Gastrocnemius medialis (tissue), 4 donors: ENCODE measurements at regions not wholly inside any gene's neighbourhood (a gene's known extent, or its start where the extent isn't known, plus 50 kb on each side); places are given as distances from the start of the nearest gene placed in this dataset.
A peak's percentile ranks its signal among the peaks of the same experiment; 100 is the strongest.
"Not testable (repeated sequence)": the region's sequence is repeated elsewhere in the genome, so short reads cannot be mapped to it uniquely, and the experiment has no call there.

ENCODE experiments used
- ATAC-seq, 2 donors: fragments of 150-250 bp; one replicate each; pipeline ENCODE4 v1.9.1; 2016
- DNase-seq, 2 donors: peaks; one replicate each; pipeline ENCODE4 v3.0.0-alpha.2; 2019
- H3K27ac ChIP-seq, 4 donors: fragments of 200-600 bp; sonication (generic); 1 replicate in 1 of 4; 2 replicates in 3 of 4; pipeline ENCODE4 v1.5.1; 2016 to 2018; ENCODE audit warnings: mild to moderate bottlenecking in 2 of 4, moderate library complexity in 1 of 4
- H3K27me3 ChIP-seq, 3 donors: fragments of 200-600 bp; sonication (generic) in 2 of 3; 1 replicate in 1 of 3; 2 replicates in 2 of 3; pipeline versions ENCODE4 v1.5.1 to v1.6.0; 2016 to 2019; ENCODE audit warnings: mild to moderate bottlenecking in 1 of 3, moderate library complexity in 1 of 3
- H3K36me3 ChIP-seq, 2 donors: fragments of 200-600 bp; sonication (generic) in 1 of 2; one replicate each; pipeline ENCODE4 v1.5.1; 2017 to 2018
- H3K4me1 ChIP-seq, 2 donors: fragments of 200-600 bp; sonication (generic) in 1 of 2; one replicate each; pipeline ENCODE4 v1.5.1; 2016 to 2017; ENCODE audit warnings: mild to moderate bottlenecking in 2 of 2
- H3K4me3 ChIP-seq, 4 donors: fragments of 200-600 bp; sonication (generic) in 3 of 4; 1 replicate in 1 of 4; 2 replicates in 3 of 4; pipeline ENCODE4 v1.5.1; 2016 to 2019; ENCODE audit warnings: mild to moderate bottlenecking in 2 of 4
- H3K9me3 ChIP-seq, 3 donors: fragments of 200-600 bp; sonication (generic) in 2 of 3; 1 replicate in 1 of 3; 2 replicates in 2 of 3; pipeline ENCODE4 v1.5.1; 2016 to 2019
- POLR2A ChIP-seq, 2 donors: fragments of 450-650 bp; IDR thresholded peaks; one replicate each; pipeline ENCODE4 v1.6.1; 2017; ENCODE audit warnings: antibody characterized with exemption in 2 of 2, mild to moderate bottlenecking in 2 of 2, moderate library complexity in 2 of 2
- in situ Hi-C, 4 donors: fragments of 200-750 bp; cut with MboI; loops; one replicate each; pipeline versions ENCODE4 v1.15.0 to v1.8.0; 2017; ENCODE audit warnings: low sequenced_read_pairs in 4 of 4
- intact Hi-C: fragments of 100-400 bp; cut with DNase I; formaldehyde crosslinking; loops from one replicate; pipeline ENCODE4 v1.15.1; 2023; ENCODE audit warnings: low total_unique reads
- TF ChIP-seq, protein P1 (sequence below), 5 experiments: fragments of 450-650 bp in 3 of 5; fragments of 200-600 bp in 2 of 5; sonication (generic) in 2 of 5; IDR thresholded peaks in 4 of 5; conservative IDR thresholded peaks in 1 of 5; 1 replicate in 4 of 5; 2 replicates in 1 of 5; pipeline ENCODE4 v1.5.1; 2016 to 2019; ENCODE audit warnings: antibody characterized with exemption in 5 of 5, mild to moderate bottlenecking in 3 of 5, moderate library complexity in 3 of 5

DNA sequence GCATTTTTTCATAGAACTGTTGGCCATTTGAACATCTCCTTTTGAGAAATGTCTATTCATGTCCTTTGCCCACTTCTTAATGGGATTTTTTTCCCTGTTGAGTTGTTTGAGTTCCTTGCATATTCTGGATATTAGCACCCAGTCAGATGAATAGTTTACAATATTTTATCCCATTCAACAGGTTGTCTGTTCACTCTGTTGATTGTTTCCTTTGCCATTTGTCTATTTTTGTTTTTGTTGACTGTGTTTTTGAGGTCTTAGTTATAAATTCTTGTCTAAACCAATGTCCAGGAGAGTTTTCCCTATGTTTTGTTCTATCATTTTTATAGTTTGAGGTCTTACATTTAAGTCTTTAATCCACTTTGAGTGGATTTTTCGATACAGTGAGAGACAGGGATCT is 139.0 kb upstream of the TNPO1 start:
- no peak for ATAC-seq
- Histone ChIP-seq H3K4me1 (no peaks in the 10 kb centered on the region), H3K9me3 (no peaks in the 10 kb centered on the region), H3K27ac (no peak overlapping the region), H3K4me3 (no peak overlapping the region), H3K36me3 (no peaks in the 10 kb centered on the region), H3K27me3 (no peaks in the 10 kb centered on the region)
- DNase-seq, result no peak
- TF ChIP-seq, protein P1, sequence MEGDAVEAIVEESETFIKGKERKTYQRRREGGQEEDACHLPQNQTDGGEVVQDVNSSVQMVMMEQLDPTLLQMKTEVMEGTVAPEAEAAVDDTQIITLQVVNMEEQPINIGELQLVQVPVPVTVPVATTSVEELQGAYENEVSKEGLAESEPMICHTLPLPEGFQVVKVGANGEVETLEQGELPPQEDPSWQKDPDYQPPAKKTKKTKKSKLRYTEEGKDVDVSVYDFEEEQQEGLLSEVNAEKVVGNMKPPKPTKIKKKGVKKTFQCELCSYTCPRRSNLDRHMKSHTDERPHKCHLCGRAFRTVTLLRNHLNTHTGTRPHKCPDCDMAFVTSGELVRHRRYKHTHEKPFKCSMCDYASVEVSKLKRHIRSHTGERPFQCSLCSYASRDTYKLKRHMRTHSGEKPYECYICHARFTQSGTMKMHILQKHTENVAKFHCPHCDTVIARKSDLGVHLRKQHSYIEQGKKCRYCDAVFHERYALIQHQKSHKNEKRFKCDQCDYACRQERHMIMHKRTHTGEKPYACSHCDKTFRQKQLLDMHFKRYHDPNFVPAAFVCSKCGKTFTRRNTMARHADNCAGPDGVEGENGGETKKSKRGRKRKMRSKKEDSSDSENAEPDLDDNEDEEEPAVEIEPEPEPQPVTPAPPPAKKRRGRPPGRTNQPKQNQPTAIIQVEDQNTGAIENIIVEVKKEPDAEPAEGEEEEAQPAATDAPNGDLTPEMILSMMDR (IDR thresholded peaks at IDR 0.05 in 4 of 5, conservative IDR thresholded peaks at IDR 0.05 in 1 of 5), result no peak
- no peak for TF ChIP-seq POLR2A (IDR thresholded peaks at IDR 0.05)
- intact Hi-C loops, result no loop called here
- in situ Hi-C loops, result no loop called here

DNA sequence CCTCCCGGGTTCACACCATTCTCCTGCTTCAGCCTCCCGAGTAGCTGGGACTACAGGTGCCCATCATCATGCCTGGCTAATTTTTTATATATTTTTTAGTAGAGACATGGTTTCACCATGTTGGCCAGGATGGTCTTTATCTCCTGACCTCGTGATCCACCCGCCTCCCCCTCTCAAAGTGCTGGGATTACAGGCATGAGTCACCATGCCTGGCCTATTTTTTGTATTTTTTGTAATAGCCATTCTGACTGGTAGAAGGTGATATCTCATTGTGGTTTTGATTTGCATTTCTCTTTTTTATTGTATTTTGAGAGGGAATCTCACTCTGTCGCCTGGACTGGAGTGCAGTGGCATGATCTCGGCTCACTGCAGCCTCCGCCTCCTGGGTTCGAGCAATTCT is 139.6 kb upstream of the TNPO1 start:
- intact Hi-C loops, ATAC-seq, H3K27me3 ChIP-seq, H3K4me1 ChIP-seq, H3K36me3 ChIP-seq, DNase-seq, H3K9me3 ChIP-seq, H3K4me3 ChIP-seq, H3K27ac ChIP-seq, in situ Hi-C loops: not testable (repeated sequence)

DNA sequence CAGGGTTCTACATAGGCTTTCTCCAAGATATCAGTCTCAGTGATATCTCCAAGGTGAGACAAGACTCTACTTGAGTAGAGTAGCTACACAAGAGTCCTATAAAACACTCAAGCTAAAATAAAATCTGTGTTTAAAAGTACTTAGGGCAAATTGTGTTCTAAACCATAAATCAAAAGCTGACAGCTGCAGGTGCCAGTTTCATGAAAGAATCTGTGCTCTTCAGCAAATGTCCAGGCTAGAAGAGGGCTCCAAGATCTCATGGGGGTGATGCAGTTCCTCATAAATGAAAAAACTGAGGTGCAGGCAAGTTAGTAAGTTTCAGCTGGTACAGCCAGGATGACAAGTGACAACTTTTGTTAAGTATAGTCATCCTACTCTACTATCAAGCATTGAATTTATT is 142.8 kb upstream of the TNPO1 start:
- TF ChIP-seq POLR2A (IDR thresholded peaks at IDR 0.05), result no peak
- TF ChIP-seq, protein P1 (IDR thresholded peaks at IDR 0.05 in 4 of 5, conservative IDR thresholded peaks at IDR 0.05 in 1 of 5), result no peak
- ATAC-seq (no peak), DNase-seq (no peak)
- Histone ChIP-seq H3K4me3 (no peak overlapping the region), H3K27ac (peak overlapping the region in 1 of 4 donors; percentile 12), H3K9me3 (no peaks in the 10 kb centered on the region), H3K4me1 (no peaks in the 10 kb centered on the region), H3K27me3 (no peaks in the 10 kb centered on the region), H3K36me3 (no peaks in the 10 kb centered on the region)
- intact Hi-C loops (no loop called here), in situ Hi-C loops (no loop called here)

DNA sequence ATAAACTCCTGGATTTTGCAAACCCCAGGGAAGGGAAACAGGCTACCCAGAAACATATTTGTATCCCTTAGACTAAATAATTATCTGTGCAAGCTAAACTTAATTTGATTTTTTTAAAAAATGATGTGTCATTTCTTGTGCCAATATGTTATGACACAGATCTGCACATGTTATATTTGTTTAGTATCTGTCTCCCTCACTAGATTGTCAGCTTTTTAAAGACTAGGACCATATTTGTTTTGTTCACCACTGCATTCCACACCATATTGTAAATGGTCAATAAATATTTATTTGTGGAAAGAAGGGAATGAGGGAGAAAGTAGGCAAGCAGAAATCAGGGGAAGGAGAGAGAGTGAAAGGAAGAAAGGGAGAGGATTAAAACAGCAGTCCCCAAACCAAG is 143.3 kb upstream of the TNPO1 start:
- no peak for ATAC-seq
- no peaks in the 10 kb centered on the region for H3K36me3 ChIP-seq
- intact Hi-C loops, result no loop called here
- no peak overlapping the region for H3K4me3 ChIP-seq
- peak overlapping the region in 1 of 4 donors; percentile 12 for H3K27ac ChIP-seq
- H3K27me3 ChIP-seq, result no peaks in the 10 kb centered on the region
- no peak for TF ChIP-seq POLR2A (IDR thresholded peaks at IDR 0.05)
- TF ChIP-seq, protein P1 (IDR thresholded peaks at IDR 0.05 in 4 of 5, conservative IDR thresholded peaks at IDR 0.05 in 1 of 5), result no peak
- no peaks in the 10 kb centered on the region for H3K9me3 ChIP-seq
- no peaks in the 10 kb centered on the region for H3K4me1 ChIP-seq
- no peak for DNase-seq
- in situ Hi-C loops, result no loop called here

DNA sequence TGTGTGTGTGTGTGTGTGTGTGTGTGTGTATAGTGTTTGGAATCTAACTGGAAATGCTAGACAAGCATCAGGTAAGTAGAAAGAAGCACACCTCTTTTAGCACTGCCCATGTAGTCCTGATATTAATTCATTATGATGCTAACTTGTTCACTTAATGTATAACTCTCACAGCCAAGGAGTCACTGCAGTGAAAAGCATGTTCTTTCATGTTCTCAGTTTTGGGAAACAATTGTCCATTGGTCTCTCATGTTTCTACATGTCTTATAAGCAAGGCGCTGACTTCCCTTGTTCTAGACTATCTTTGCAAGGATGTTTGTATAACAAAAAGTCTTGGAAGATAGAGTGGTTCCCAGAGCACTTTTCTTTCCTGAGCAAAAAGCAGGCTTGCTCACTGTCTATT is 148.8 kb upstream of the TNPO1 start:
- ATAC-seq, result no peak
- H3K9me3 ChIP-seq, result no peaks in the 10 kb centered on the region
- no peaks in the 10 kb centered on the region for H3K36me3 ChIP-seq
- in situ Hi-C loops (no loop called here), intact Hi-C loops (no loop called here)
- peaks cover under 1 to 3% of the 10 kb centered on the region in 2 donors for H3K4me1 ChIP-seq
- no peak for TF ChIP-seq POLR2A (IDR thresholded peaks at IDR 0.05)
- TF ChIP-seq, protein P1 (IDR thresholded peaks at IDR 0.05 in 4 of 5, conservative IDR thresholded peaks at IDR 0.05 in 1 of 5), result no peak
- no peak for DNase-seq
- no peaks in the 10 kb centered on the region for H3K27me3 ChIP-seq
- H3K4me3 ChIP-seq, result no peak overlapping the region
- H3K27ac ChIP-seq, result no peak overlapping the region
